Panc1 (cell line): ENCODE measurements at regions not wholly inside any gene's neighbourhood (a gene's known extent, or its start where the extent isn't known, plus 50 kb on each side); places are given as distances from the start of the nearest gene placed in this dataset.

ENCODE experiments used
- CTCF ChIP-seq: fragments of 450-650 bp; IDR thresholded peaks from 2 replicates; pipeline ENCODE4 v1.5.1; 2017; ENCODE audit warnings: mild to moderate bottlenecking
- POLR2AphosphoS5 ChIP-seq: IDR thresholded peaks from 2 replicates; pipeline ENCODE4 v1.6.1; 2012; ENCODE audit warnings: mild to moderate bottlenecking, low read depth, low read length, moderate library complexity
- REST ChIP-seq, 2 experiments: IDR thresholded peaks; 2 replicates each; pipeline ENCODE4 v1.6.1; 2011 to 2012; ENCODE audit warnings: low read depth in 2 of 2, control low read depth in 1 of 2, low read length in 1 of 2, mild to moderate bottlenecking in 1 of 2, moderate library complexity in 1 of 2; ENCODE audit not compliant: insufficient read depth in 1 of 2
- SIN3A ChIP-seq: IDR thresholded peaks from 2 replicates; pipeline ENCODE4 v1.6.1; 2012; ENCODE audit warnings: low read depth, mild to moderate bottlenecking, low read length, moderate library complexity, borderline replicate concordance; ENCODE audit not compliant: insufficient read depth

GRCh38 chr14:89491711-89492381, 74.8 kb upstream of the FOXN3 start:
- no peak for TF ChIP-seq CTCF
- no peak for TF ChIP-seq REST (IDR thresholded peaks at IDR 0.05; ENCODE audit: insufficient read depth in 1 of 2, low read depth in 2 of 2, low read length in 1 of 2)
- TF ChIP-seq SIN3A = no peak
- TF ChIP-seq POLR2AphosphoS5 = no peak
